ENCODE measurements at regions not wholly inside any gene's neighbourhood (a gene's known extent, or its start where the extent isn't known, plus 50 kb on each side); places are given as distances from the start of the nearest gene placed in this dataset.

DNA sequence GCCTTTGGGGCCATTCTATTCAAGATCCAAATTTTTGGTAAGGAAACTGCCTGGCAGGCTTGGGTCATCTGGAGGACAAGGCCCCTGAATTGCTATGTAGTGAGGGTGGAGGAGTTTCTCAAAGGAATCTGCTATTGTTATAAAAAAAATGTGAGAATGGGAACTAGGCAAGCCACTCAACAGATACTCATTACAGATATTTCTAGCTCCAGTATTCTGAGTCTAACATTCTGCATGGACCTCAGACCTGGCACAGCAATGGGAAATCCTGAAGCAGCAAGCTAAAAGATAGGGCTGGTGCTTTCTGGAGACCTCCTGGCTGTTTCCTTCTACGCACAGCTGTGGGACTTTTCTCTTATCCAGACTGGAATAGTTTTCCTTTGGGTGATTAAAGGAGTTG is 430.7 kb upstream of the RBMS3 start:
- no peak for TF ChIP-seq POLR2A (IDR thresholded peaks at IDR 0.05)
- TF ChIP-seq, protein P1, sequence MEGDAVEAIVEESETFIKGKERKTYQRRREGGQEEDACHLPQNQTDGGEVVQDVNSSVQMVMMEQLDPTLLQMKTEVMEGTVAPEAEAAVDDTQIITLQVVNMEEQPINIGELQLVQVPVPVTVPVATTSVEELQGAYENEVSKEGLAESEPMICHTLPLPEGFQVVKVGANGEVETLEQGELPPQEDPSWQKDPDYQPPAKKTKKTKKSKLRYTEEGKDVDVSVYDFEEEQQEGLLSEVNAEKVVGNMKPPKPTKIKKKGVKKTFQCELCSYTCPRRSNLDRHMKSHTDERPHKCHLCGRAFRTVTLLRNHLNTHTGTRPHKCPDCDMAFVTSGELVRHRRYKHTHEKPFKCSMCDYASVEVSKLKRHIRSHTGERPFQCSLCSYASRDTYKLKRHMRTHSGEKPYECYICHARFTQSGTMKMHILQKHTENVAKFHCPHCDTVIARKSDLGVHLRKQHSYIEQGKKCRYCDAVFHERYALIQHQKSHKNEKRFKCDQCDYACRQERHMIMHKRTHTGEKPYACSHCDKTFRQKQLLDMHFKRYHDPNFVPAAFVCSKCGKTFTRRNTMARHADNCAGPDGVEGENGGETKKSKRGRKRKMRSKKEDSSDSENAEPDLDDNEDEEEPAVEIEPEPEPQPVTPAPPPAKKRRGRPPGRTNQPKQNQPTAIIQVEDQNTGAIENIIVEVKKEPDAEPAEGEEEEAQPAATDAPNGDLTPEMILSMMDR (IDR thresholded peaks at IDR 0.05 in 4 of 5, conservative IDR thresholded peaks at IDR 0.05 in 1 of 5): no peak

All from gastrocnemius medialis (tissue), 4 donors.